HG03460 (cell line): ENCODE measurements at regions not wholly inside any gene's neighbourhood (a gene's known extent, or its start where the extent isn't known, plus 50 kb on each side); places are given as distances from the start of the nearest gene placed in this dataset.

Experiments used
- ATAC-seq: cut with Tn5 transposase; IDR thresholded peaks from one replicate; pipeline ENCODE4 v1.9.1; 2021; ENCODE audit not compliant: unreplicated experiment

- ATAC-seq: no peak
Measured at GRCh38 chr7:113486548-113486947, 368.2 kb upstream of the SMIM30 start.

- ATAC-seq: no peak
Measured at GRCh38 chr7:113483657-113484056, 365.3 kb upstream of the SMIM30 start.

- no peak for ATAC-seq
Measured at GRCh38 chr7:113480537-113480936, 362.2 kb upstream of the SMIM30 start.

- ATAC-seq: no peak
Measured at GRCh38 chr7:113464096-113464855, 345.9 kb upstream of the SMIM30 start.

- ATAC-seq: no peak
Measured at GRCh38 chr7:113460067-113460466, 341.7 kb upstream of the SMIM30 start.

- ATAC-seq: no peak
Measured at GRCh38 chr7:113456533-113456932, 338.2 kb upstream of the SMIM30 start.

GRCh38 chr7:113454597-113455169 lies 336.3 kb upstream of the SMIM30 start:
- ATAC-seq: no peak

GRCh38 chr7:113452245-113452644 lies 333.9 kb upstream of the SMIM30 start:
- no peak for ATAC-seq

- ATAC-seq: no peak
Measured at GRCh38 chr7:113446791-113447190, 328.4 kb upstream of the SMIM30 start.

- ATAC-seq: no peak
Measured at GRCh38 chr7:113446391-113446790, 328.0 kb upstream of the SMIM30 start.

GRCh38 chr7:113444261-113444660 lies 325.9 kb upstream of the SMIM30 start:
- ATAC-seq: no peak

GRCh38 chr7:113440173-113440572 lies 321.8 kb upstream of the SMIM30 start:
- no peak for ATAC-seq

GRCh38 chr7:113431406-113431805 lies 313.1 kb upstream of the SMIM30 start:
- ATAC-seq: no peak

- no peak for ATAC-seq
Measured at GRCh38 chr7:113424185-113424817, 305.9 kb upstream of the SMIM30 start.

- ATAC-seq: peak; percentile 100
Measured at GRCh38 chr7:113421696-113422330, 303.5 kb upstream of the SMIM30 start.

GRCh38 chr7:113414401-113415035 lies 296.2 kb upstream of the SMIM30 start:
- no peak for ATAC-seq

GRCh38 chr7:113412410-113412809 lies 294.1 kb upstream of the SMIM30 start:
- ATAC-seq: no peak

GRCh38 chr7:113410796-113411195 lies 292.4 kb upstream of the SMIM30 start:
- no peak for ATAC-seq

- ATAC-seq: no peak
Measured at GRCh38 chr7:113408999-113409398, 290.6 kb upstream of the SMIM30 start.

- ATAC-seq: no peak
Measured at GRCh38 chr7:113405296-113406056, 287.1 kb upstream of the SMIM30 start.

GRCh38 chr7:113404245-113404644 lies 285.9 kb upstream of the SMIM30 start:
- no peak for ATAC-seq
